ENCODE measurements at regions not wholly inside any gene's neighbourhood (a gene's known extent, or its start where the extent isn't known, plus 50 kb on each side); places are given as distances from the start of the nearest gene placed in this dataset.
A peak's percentile ranks its signal among the peaks of the same experiment; 100 is the strongest.

- DNase-seq = no peak
- peaks cover 8% of the 10 kb centered on the region for H3K9me3 ChIP-seq (ENCODE audit: control insufficient read depth, low read length)
- H2AFZ ChIP-seq (ENCODE audit: low read depth, low read length) = no peak overlapping the region
- H4K91ac ChIP-seq (ENCODE audit: low read length) = no peak overlapping the region
- no peaks in the 10 kb centered on the region for H3K36me3 ChIP-seq (ENCODE audit: control insufficient read depth in 1 of 2, insufficient read depth in 2 of 2, low read depth in 1 of 2, low read length in 2 of 2)
- peak overlapping the region; percentile 17 to 34 for H2BK12ac ChIP-seq (ENCODE audit: low read length in 2 of 2)
- peak overlapping the region; percentile 29 for H2BK120ac ChIP-seq (ENCODE audit: low read depth, low read length)
- peak overlapping the region in 1 of 2 experiments; percentile 24 for H3K4ac ChIP-seq (ENCODE audit: low read depth in 1 of 2, low read length in 2 of 2)
- no peak overlapping the region for H3K14ac ChIP-seq (ENCODE audit: low read length in 2 of 2)
- H3K4me2 ChIP-seq (ENCODE audit: low read length, poor library complexity, severe bottlenecking) = no peak overlapping the region
- WGBS = 71% methylated on average over 1 of the region's 2 CpGs
- H2AK5ac ChIP-seq (ENCODE audit: low read length, severe bottlenecking) = peak overlapping the region; percentile 89
- H2BK15ac ChIP-seq (ENCODE audit: low read depth, poor library complexity, severe bottlenecking) = peak overlapping the region; percentile 60
- peak overlapping the region; percentile 93 for H3K27ac ChIP-seq (ENCODE audit: low read length, poor library complexity, severe bottlenecking)
- H4K8ac ChIP-seq (ENCODE audit: low read length) = no peak overlapping the region
- no peak overlapping the region for H3K23ac ChIP-seq (ENCODE audit: low read length in 2 of 2)
- peaks cover 13% of the 10 kb centered on the region for H3K4me1 ChIP-seq (ENCODE audit: control insufficient read depth, insufficient read depth, low read depth, low read length)
- peak overlapping the region; percentile 98 for H2BK5ac ChIP-seq (ENCODE audit: low read depth, low read length, poor library complexity, severe bottlenecking)
- no peak overlapping the region for H3K9ac ChIP-seq (ENCODE audit: low read length)
- H3K79me1 ChIP-seq (replicated peaks; ENCODE audit: low read length, poor library complexity, severe bottlenecking) = no peaks in the 10 kb centered on the region
- no peak overlapping the region for H3K18ac ChIP-seq (ENCODE audit: low read depth in 1 of 2, low read length in 2 of 2)
- H3K27me3 ChIP-seq (ENCODE audit: control insufficient read depth in 1 of 2, insufficient read depth in 1 of 2, low read length in 2 of 2) = peaks cover 0 to 18% of the 10 kb centered on the region in 2 experiments
- H3K4me3 ChIP-seq (ENCODE audit: insufficient read depth in 1 of 2, low read depth in 1 of 2, low read length in 2 of 2) = no peak overlapping the region
Observed at GRCh38 chr22:27116312-27117086, 459.1 kb downstream of the MIAT start.

GRCh38 chr22:27120036-27120435, 462.6 kb downstream of the MIAT start:
- Histone ChIP-seq H4K91ac (ENCODE audit: low read length) (no peak overlapping the region), H3K4ac (ENCODE audit: low read depth in 1 of 2, low read length in 2 of 2) (no peak overlapping the region), H2BK12ac (ENCODE audit: low read length in 2 of 2) (peak overlapping the region in 1 of 2 experiments; percentile 21), H2AFZ (ENCODE audit: low read depth, low read length) (no peak overlapping the region), H3K23ac (ENCODE audit: low read length in 2 of 2) (no peak overlapping the region), H3K14ac (ENCODE audit: low read length in 2 of 2) (no peak overlapping the region), H2BK15ac (ENCODE audit: low read depth, poor library complexity, severe bottlenecking) (no peak overlapping the region), H2BK120ac (ENCODE audit: low read depth, low read length) (no peak overlapping the region), H3K4me1 (ENCODE audit: control insufficient read depth, insufficient read depth, low read depth, low read length) (peaks cover 7% of the 10 kb centered on the region), H2BK5ac (ENCODE audit: low read depth, low read length, poor library complexity, severe bottlenecking) (no peak overlapping the region), H3K9me3 (ENCODE audit: control insufficient read depth, low read length) (peaks cover 8% of the 10 kb centered on the region), H3K27me3 (ENCODE audit: control insufficient read depth in 1 of 2, insufficient read depth in 1 of 2, low read length in 2 of 2) (peaks cover 0 to 29% of the 10 kb centered on the region in 2 experiments), H3K18ac (ENCODE audit: low read depth in 1 of 2, low read length in 2 of 2) (no peak overlapping the region), H3K9ac (ENCODE audit: low read length) (no peak overlapping the region), H4K8ac (ENCODE audit: low read length) (no peak overlapping the region), H3K27ac (ENCODE audit: low read length, poor library complexity, severe bottlenecking) (no peak overlapping the region), H3K36me3 (ENCODE audit: control insufficient read depth in 1 of 2, insufficient read depth in 2 of 2, low read depth in 1 of 2, low read length in 2 of 2) (no peaks in the 10 kb centered on the region), H3K79me1 (replicated peaks; ENCODE audit: low read length, poor library complexity, severe bottlenecking) (no peaks in the 10 kb centered on the region), H2AK5ac (ENCODE audit: low read length, severe bottlenecking) (peak overlapping the region; percentile 49), H3K4me3 (ENCODE audit: insufficient read depth in 1 of 2, low read depth in 1 of 2, low read length in 2 of 2) (no peak overlapping the region), H3K4me2 (ENCODE audit: low read length, poor library complexity, severe bottlenecking) (no peak overlapping the region)
- no peak for DNase-seq

GRCh38 chr22:27122574-27122973, 465.2 kb downstream of the MIAT start:
- peaks cover 3% of the 10 kb centered on the region for H3K4me1 ChIP-seq (ENCODE audit: control insufficient read depth, insufficient read depth, low read depth, low read length)
- peaks cover 8% of the 10 kb centered on the region for H3K9me3 ChIP-seq (ENCODE audit: control insufficient read depth, low read length)
- 70% methylated on average over 11 of the region's 11 CpGs for WGBS
- H2BK120ac ChIP-seq (ENCODE audit: low read depth, low read length) = no peak overlapping the region
- no peak overlapping the region for H3K18ac ChIP-seq (ENCODE audit: low read depth in 1 of 2, low read length in 2 of 2)
- no peak overlapping the region for H2BK12ac ChIP-seq (ENCODE audit: low read length in 2 of 2)
- no peak for DNase-seq
- no peak overlapping the region for H4K8ac ChIP-seq (ENCODE audit: low read length)
- no peak overlapping the region for H4K91ac ChIP-seq (ENCODE audit: low read length)
- H2BK15ac ChIP-seq (ENCODE audit: low read depth, poor library complexity, severe bottlenecking) = no peak overlapping the region
- no peak overlapping the region for H3K23ac ChIP-seq (ENCODE audit: low read length in 2 of 2)
- no peak overlapping the region for H3K4me2 ChIP-seq (ENCODE audit: low read length, poor library complexity, severe bottlenecking)
- no peak overlapping the region for H2AFZ ChIP-seq (ENCODE audit: low read depth, low read length)
- H3K79me1 ChIP-seq (replicated peaks; ENCODE audit: low read length, poor library complexity, severe bottlenecking) = no peaks in the 10 kb centered on the region
- no peak overlapping the region for H3K9ac ChIP-seq (ENCODE audit: low read length)
- no peaks in the 10 kb centered on the region for H3K36me3 ChIP-seq (ENCODE audit: control insufficient read depth in 1 of 2, insufficient read depth in 2 of 2, low read depth in 1 of 2, low read length in 2 of 2)
- no peak overlapping the region for H3K27ac ChIP-seq (ENCODE audit: low read length, poor library complexity, severe bottlenecking)
- H3K4me3 ChIP-seq (ENCODE audit: insufficient read depth in 1 of 2, low read depth in 1 of 2, low read length in 2 of 2) = no peak overlapping the region
- H2AK5ac ChIP-seq (ENCODE audit: low read length, severe bottlenecking) = no peak overlapping the region
- H3K27me3 ChIP-seq (ENCODE audit: control insufficient read depth in 1 of 2, insufficient read depth in 1 of 2, low read length in 2 of 2) = peaks cover 0 to 46% of the 10 kb centered on the region in 2 experiments
- H3K14ac ChIP-seq (ENCODE audit: low read length in 2 of 2) = no peak overlapping the region
- no peak overlapping the region for H3K4ac ChIP-seq (ENCODE audit: low read depth in 1 of 2, low read length in 2 of 2)
- no peak overlapping the region for H2BK5ac ChIP-seq (ENCODE audit: low read depth, low read length, poor library complexity, severe bottlenecking)

- peak overlapping the region in 1 of 2 experiments; percentile 18 for H3K18ac ChIP-seq (ENCODE audit: low read depth in 1 of 2, low read length in 2 of 2)
- peaks cover 0 to 51% of the 10 kb centered on the region in 2 experiments for H3K27me3 ChIP-seq (ENCODE audit: control insufficient read depth in 1 of 2, insufficient read depth in 1 of 2, low read length in 2 of 2)
- H2AK5ac ChIP-seq (ENCODE audit: low read length, severe bottlenecking) = peak overlapping the region; percentile 67
- H3K14ac ChIP-seq (ENCODE audit: low read length in 2 of 2) = no peak overlapping the region
- no peak overlapping the region for H2BK120ac ChIP-seq (ENCODE audit: low read depth, low read length)
- H3K36me3 ChIP-seq (ENCODE audit: control insufficient read depth in 1 of 2, insufficient read depth in 2 of 2, low read depth in 1 of 2, low read length in 2 of 2) = no peaks in the 10 kb centered on the region
- no peak overlapping the region for H3K9ac ChIP-seq (ENCODE audit: low read length)
- H2BK15ac ChIP-seq (ENCODE audit: low read depth, poor library complexity, severe bottlenecking) = no peak overlapping the region
- no peak for DNase-seq
- H3K23ac ChIP-seq (ENCODE audit: low read length in 2 of 2) = no peak overlapping the region
- no peak overlapping the region for H4K91ac ChIP-seq (ENCODE audit: low read length)
- H3K27ac ChIP-seq (ENCODE audit: low read length, poor library complexity, severe bottlenecking) = no peak overlapping the region
- H2AFZ ChIP-seq (ENCODE audit: low read depth, low read length) = no peak overlapping the region
- no peak overlapping the region for H3K4me2 ChIP-seq (ENCODE audit: low read length, poor library complexity, severe bottlenecking)
- peaks cover 8% of the 10 kb centered on the region for H3K9me3 ChIP-seq (ENCODE audit: control insufficient read depth, low read length)
- no peak overlapping the region for H3K4ac ChIP-seq (ENCODE audit: low read depth in 1 of 2, low read length in 2 of 2)
- peak overlapping the region in 1 of 2 experiments; percentile 50 for H3K4me3 ChIP-seq (ENCODE audit: insufficient read depth in 1 of 2, low read depth in 1 of 2, low read length in 2 of 2)
- peaks cover 3% of the 10 kb centered on the region for H3K4me1 ChIP-seq (ENCODE audit: control insufficient read depth, insufficient read depth, low read depth, low read length)
- no peak overlapping the region for H4K8ac ChIP-seq (ENCODE audit: low read length)
- WGBS = 80% methylated on average over 1 of the region's 1 CpG
- H2BK12ac ChIP-seq (ENCODE audit: low read length in 2 of 2) = peak overlapping the region in 1 of 2 experiments; percentile 29
- no peaks in the 10 kb centered on the region for H3K79me1 ChIP-seq (replicated peaks; ENCODE audit: low read length, poor library complexity, severe bottlenecking)
- H2BK5ac ChIP-seq (ENCODE audit: low read depth, low read length, poor library complexity, severe bottlenecking) = no peak overlapping the region
Observed at GRCh38 chr22:27123880-27124279, 466.5 kb downstream of the MIAT start.
